HG03159 (cell line): ENCODE measurements at regions not wholly inside any gene's neighbourhood (a gene's known extent, or its start where the extent isn't known, plus 50 kb on each side); places are given as distances from the start of the nearest gene placed in this dataset.
"Not testable (repeated sequence)": the region's sequence is repeated elsewhere in the genome, so short reads cannot be mapped to it uniquely, and the experiment has no call there.

Source experiments
- ATAC-seq: cut with Tn5 transposase; IDR thresholded peaks from one replicate; pipeline ENCODE4 v1.9.1; 2021; ENCODE audit warnings: mild to moderate bottlenecking, moderate library complexity; ENCODE audit not compliant: unreplicated experiment

- ATAC-seq, result no peak
Observed at GRCh38 chr21:36246080-36246631, 73.8 kb upstream of the MORC3 start.

GRCh38 chr21:36247316-36248010 is 72.5 kb upstream of the MORC3 start:
- no peak for ATAC-seq

GRCh38 chr21:36249576-36250422 is 70.2 kb upstream of the MORC3 start:
- ATAC-seq, result no peak

- ATAC-seq, result no peak
Observed at GRCh38 chr21:36250423-36251075, 69.4 kb upstream of the MORC3 start.

- ATAC-seq, result no peak
Observed at GRCh38 chr21:36254106-36254941, 65.7 kb upstream of the MORC3 start.

GRCh38 chr21:36255663-36256062 is 64.3 kb upstream of the MORC3 start:
- ATAC-seq, result peak; percentile 64

GRCh38 chr21:36257657-36258056 is 62.3 kb upstream of the MORC3 start:
- no peak for ATAC-seq

GRCh38 chr21:36260030-36260787 is 59.8 kb upstream of the MORC3 start:
- ATAC-seq, result no peak

GRCh38 chr21:36260802-36261201 is 59.2 kb upstream of the MORC3 start:
- ATAC-seq, result no peak

GRCh38 chr21:36261459-36261858 is 58.5 kb upstream of the MORC3 start:
- no peak for ATAC-seq

- no peak for ATAC-seq
Observed at GRCh38 chr21:36263797-36264196, 56.2 kb upstream of the MORC3 start.

GRCh38 chr21:36265431-36265830 is 54.6 kb upstream of the MORC3 start:
- ATAC-seq, result no peak

- ATAC-seq, result not testable (repeated sequence)
Observed at GRCh38 chr21:36267828-36268227, 52.2 kb upstream of the MORC3 start.

GRCh38 chr21:36268264-36268663 is 51.7 kb upstream of the MORC3 start:
- ATAC-seq, result not testable (repeated sequence)
